Activated CD8-positive, alpha-beta memory T cell treated with anti-CD3 and anti-CD28 coated beads, Interleukin-2, amount 10 ng/mL, durations not matched to agents 7 days and 5 days (primary cell): ENCODE measurements at regions not wholly inside any gene's neighbourhood (a gene's known extent, or its start where the extent isn't known, plus 50 kb on each side); places are given as distances from the start of the nearest gene placed in this dataset.

Experiments used
- ATAC-seq: fragments of 150-1000 bp; cut with Tn5 transposase; one replicate; pipeline ENCODE4 v1.10.0; 2021; ENCODE audit warnings: moderate library complexity
- CTCF ChIA-PET: fragments of 350-600 bp; sonication (Branson Sonifier 250); formaldehyde crosslinking; loops from one replicate; lab custom pipeline; 2021; ENCODE audit warnings: antibody characterized with exemption; lab: Charles Lee
- DNase-seq: peaks from one replicate; pipeline ENCODE4 v3.0.0-alpha.2; 2020
- H3K27ac Mint-ChIP-seq: one replicate; pipeline ENCODE4 v1.8.0; 2021; ENCODE audit warnings: mild to moderate bottlenecking, mixed read lengths
- H3K27me3 Mint-ChIP-seq: one replicate; pipeline ENCODE4 v1.8.0; 2021; ENCODE audit warnings: mixed read lengths
- H3K36me3 Mint-ChIP-seq: one replicate; pipeline ENCODE4 v1.8.0; 2021; ENCODE audit warnings: mild to moderate bottlenecking, mixed read lengths
- H3K4me1 Mint-ChIP-seq: one replicate; pipeline ENCODE4 v1.8.0; 2021; ENCODE audit warnings: mixed read lengths
- H3K4me3 Mint-ChIP-seq: one replicate; pipeline ENCODE4 v1.8.0; 2021; ENCODE audit warnings: mild to moderate bottlenecking, moderate library complexity, mixed read lengths
- H3K9me3 Mint-ChIP-seq: one replicate; pipeline ENCODE4 v1.8.0; 2022; ENCODE audit warnings: low read depth, mixed read lengths

GRCh38 chr2:8479298-8479697 is 202.6 kb upstream of the ID2 start:
- Mint-ChIP-seq H3K27me3 (no peaks in the 10 kb centered on the region), H3K4me3 (no peak overlapping the region), H3K9me3 (no peaks in the 10 kb centered on the region), H3K4me1 (peaks cover 91% of the 10 kb centered on the region), H3K36me3 (peaks cover 14% of the 10 kb centered on the region), H3K27ac (peak overlapping the region; percentile 84)
- ATAC-seq (no peak), DNase-seq (no peak)
- CTCF ChIA-PET: no interaction called here

DNA sequence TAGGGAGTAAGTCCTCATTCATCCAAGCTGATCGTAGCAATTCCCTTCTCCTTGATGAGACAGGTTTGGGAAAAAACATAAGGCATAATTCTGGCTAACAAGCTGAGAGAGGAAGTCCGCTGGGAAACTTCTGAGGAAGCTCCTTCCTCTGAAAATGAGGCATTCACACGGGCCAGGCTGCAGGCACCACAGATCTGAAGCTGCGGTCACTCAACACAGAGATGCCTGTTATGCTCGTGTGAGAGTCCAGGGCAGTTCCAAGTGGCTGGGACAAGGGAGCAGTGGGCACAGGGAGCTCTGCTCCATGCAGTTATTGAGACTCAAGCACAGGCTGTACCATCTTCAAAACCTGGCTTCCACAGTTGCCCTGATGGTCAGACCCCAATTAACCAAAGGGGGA is 200.9 kb upstream of the ID2 start:
- ATAC-seq (no peak), DNase-seq (no peak)
- H3K4me1 Mint-ChIP-seq: peaks cover 91% of the 10 kb centered on the region
- CTCF ChIA-PET: interaction anchor here (0.8 to 3.3 kb wide), 10 partner anchors 8 to 1053 kb away, joined by 3 to 20 read pairs (median 6); partner anchors contain the start of gene ID2
- no peaks in the 10 kb centered on the region for H3K9me3 Mint-ChIP-seq
- no peak overlapping the region for H3K4me3 Mint-ChIP-seq
- no peaks in the 10 kb centered on the region for H3K27me3 Mint-ChIP-seq
- H3K36me3 Mint-ChIP-seq: peaks cover 16% of the 10 kb centered on the region
- peak overlapping the region; percentile 84 for H3K27ac Mint-ChIP-seq

GRCh38 chr2:8481463-8482009 is 200.3 kb upstream of the ID2 start:
- Mint-ChIP-seq H3K27ac (peak overlapping the region; percentile 84), H3K36me3 (peaks cover 19% of the 10 kb centered on the region), H3K4me3 (peak overlapping the region; percentile 2), H3K27me3 (no peaks in the 10 kb centered on the region), H3K4me1 (peaks cover 92% of the 10 kb centered on the region), H3K9me3 (no peaks in the 10 kb centered on the region)
- peak; percentile 75 for DNase-seq
- CTCF ChIA-PET: interaction anchor here (0.8 to 3.3 kb wide), 10 partner anchors 8 to 1054 kb away, joined by 3 to 20 read pairs (median 6); partner anchors contain the start of gene ID2
- peak; percentile 67 for ATAC-seq

GRCh38 chr2:8482432-8482831 is 199.4 kb upstream of the ID2 start:
- DNase-seq (no peak), ATAC-seq (no peak)
- CTCF ChIA-PET: interaction anchor here (0.9 to 3.3 kb wide), 9 partner anchors 9 to 198 kb away, joined by 3 to 20 read pairs (median 7); no protein-coding TSS in a partner anchor
- peaks cover 93% of the 10 kb centered on the region for H3K4me1 Mint-ChIP-seq
- H3K27me3 Mint-ChIP-seq: no peaks in the 10 kb centered on the region
- peaks cover 19% of the 10 kb centered on the region for H3K36me3 Mint-ChIP-seq
- H3K27ac Mint-ChIP-seq: peak overlapping the region; percentile 84
- no peaks in the 10 kb centered on the region for H3K9me3 Mint-ChIP-seq
- no peak overlapping the region for H3K4me3 Mint-ChIP-seq

GRCh38 chr2:8484502-8485283 is 197.2 kb upstream of the ID2 start:
- CTCF ChIA-PET: interaction anchor here (1.1 to 1.7 kb wide), 4 partner anchors 10 to 60 kb away, joined by 3 to 7 read pairs (median 3); no protein-coding TSS in a partner anchor

GRCh38 chr2:8485736-8486135 is 196.1 kb upstream of the ID2 start:
- Mint-ChIP-seq H3K36me3 (peaks cover 17% of the 10 kb centered on the region), H3K4me3 (peak overlapping the region; percentile 53), H3K27me3 (no peaks in the 10 kb centered on the region), H3K27ac (peak overlapping the region; percentile 82), H3K9me3 (no peaks in the 10 kb centered on the region), H3K4me1 (peaks cover 93% of the 10 kb centered on the region)
- DNase-seq: no peak
- ATAC-seq: no peak
- CTCF ChIA-PET: interaction anchor here (1.1 to 1.7 kb wide), 4 partner anchors 12 to 59 kb away, joined by 3 to 7 read pairs (median 3); no protein-coding TSS in a partner anchor

More at GRCh38 chr2:8484502-8485283, 197.2 kb upstream of the ID2 start:
- Mint-ChIP-seq H3K27ac (no peak overlapping the region), H3K4me1 (peaks cover 93% of the 10 kb centered on the region), H3K9me3 (no peaks in the 10 kb centered on the region), H3K4me3 (no peak overlapping the region), H3K36me3 (peaks cover 18% of the 10 kb centered on the region), H3K27me3 (no peaks in the 10 kb centered on the region)
- ATAC-seq (no peak), DNase-seq (no peak)

DNA sequence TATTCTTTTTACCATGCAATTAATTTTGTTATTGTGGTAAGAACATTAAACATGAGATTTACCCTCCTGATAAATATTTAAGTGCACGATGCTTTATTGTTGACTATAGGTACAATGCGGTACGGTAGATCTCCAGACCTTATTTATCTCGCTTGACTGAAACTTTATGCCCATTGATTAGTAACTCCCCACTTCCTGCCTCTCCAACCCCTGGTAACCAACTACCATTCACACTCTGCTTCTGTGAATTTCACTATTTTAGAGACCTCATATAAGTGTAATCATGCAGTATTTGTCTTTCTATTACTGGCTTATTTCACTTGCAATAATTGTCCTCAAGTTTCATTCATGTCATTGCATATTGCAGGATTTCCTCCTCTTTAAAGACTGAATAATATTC is 195.7 kb upstream of the ID2 start:
- no peak for DNase-seq
- peak overlapping the region; percentile 82 for H3K27ac Mint-ChIP-seq

GRCh38 chr2:8487461-8487932 is 194.4 kb upstream of the ID2 start:
- H3K36me3 Mint-ChIP-seq: peaks cover 15% of the 10 kb centered on the region
- no peak for DNase-seq
- H3K27me3 Mint-ChIP-seq: no peaks in the 10 kb centered on the region
- CTCF ChIA-PET: no interaction called here
- peak overlapping the region; percentile 87 for H3K27ac Mint-ChIP-seq
- no peaks in the 10 kb centered on the region for H3K9me3 Mint-ChIP-seq
- H3K4me1 Mint-ChIP-seq: peaks cover 80% of the 10 kb centered on the region
- peak; percentile 34 for ATAC-seq
- H3K4me3 Mint-ChIP-seq: peak overlapping the region; percentile 74

More for the DNA sequence above, 195.7 kb upstream of the ID2 start:
- CTCF ChIA-PET: interaction anchor here (0.7 to 1.7 kb wide), 4 partner anchors 21 to 192 kb away, joined by 3 to 7 read pairs (median 3); no protein-coding TSS in a partner anchor
- peak; percentile 40 for ATAC-seq
- Mint-ChIP-seq H3K36me3 (peaks cover 17% of the 10 kb centered on the region), H3K4me3 (peak overlapping the region; percentile 53), H3K27me3 (no peaks in the 10 kb centered on the region), H3K9me3 (no peaks in the 10 kb centered on the region), H3K4me1 (peaks cover 90% of the 10 kb centered on the region)

DNA sequence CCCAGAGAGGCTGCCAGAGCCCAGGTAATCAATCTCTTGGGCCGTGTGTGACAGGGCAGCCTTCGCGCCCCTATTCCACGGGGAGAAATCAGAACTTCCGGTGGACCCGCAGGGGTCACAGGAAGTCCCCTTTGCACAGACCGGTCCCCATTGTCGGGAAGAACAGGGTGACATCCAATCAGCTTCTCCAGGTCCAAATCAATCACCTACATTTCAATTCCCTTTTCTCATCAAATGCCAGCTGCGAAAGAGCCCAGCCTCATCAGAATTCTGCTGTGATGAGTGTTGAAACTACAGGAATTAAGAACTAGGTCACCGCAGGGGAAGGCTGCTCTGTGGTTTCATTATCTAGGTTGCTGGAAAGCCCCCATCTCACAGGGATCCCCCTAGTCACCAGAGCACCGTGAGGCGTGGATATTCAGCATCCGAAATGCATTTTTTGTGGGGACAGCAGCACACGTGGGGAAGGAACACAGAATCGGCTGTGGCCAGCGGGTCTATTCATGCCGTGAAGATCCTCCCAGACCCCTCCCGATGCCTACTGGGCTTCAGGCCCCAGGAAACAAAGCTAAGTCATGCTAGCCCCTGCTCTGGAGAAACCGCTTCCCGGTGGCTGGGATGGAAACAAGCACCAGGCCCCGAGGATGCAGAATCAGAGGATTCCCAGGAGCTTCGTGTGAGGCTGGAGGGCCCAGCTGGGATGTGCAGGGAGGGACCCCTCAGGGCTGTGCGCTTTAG is 193.7 kb upstream of the ID2 start:
- ATAC-seq (peak; percentile 76), DNase-seq (peak; percentile 80)
- Mint-ChIP-seq H3K9me3 (no peaks in the 10 kb centered on the region), H3K27ac (peak overlapping the region; percentile 87), H3K36me3 (peaks cover 9% of the 10 kb centered on the region), H3K4me1 (peaks cover 73% of the 10 kb centered on the region), H3K4me3 (peak overlapping the region; percentile 74), H3K27me3 (no peaks in the 10 kb centered on the region)
- CTCF ChIA-PET: interaction anchor here (1.0 to 2.2 kb wide), 7 partner anchors 9 to 56 kb away, joined by 3 to 18 read pairs (median 3); no protein-coding TSS in a partner anchor

GRCh38 chr2:8489221-8489620 is 192.6 kb upstream of the ID2 start:
- H3K27ac Mint-ChIP-seq: peak overlapping the region; percentile 87
- no peak for DNase-seq
- peak overlapping the region; percentile 74 for H3K4me3 Mint-ChIP-seq
- peaks cover 5% of the 10 kb centered on the region for H3K36me3 Mint-ChIP-seq
- CTCF ChIA-PET: interaction anchor here (1.2 to 2.2 kb wide), 6 partner anchors 8 to 55 kb away, joined by 3 to 18 read pairs (median 3); no protein-coding TSS in a partner anchor
- peaks cover 65% of the 10 kb centered on the region for H3K4me1 Mint-ChIP-seq
- no peaks in the 10 kb centered on the region for H3K9me3 Mint-ChIP-seq
- no peak for ATAC-seq
- no peaks in the 10 kb centered on the region for H3K27me3 Mint-ChIP-seq

- Mint-ChIP-seq H3K36me3 (peaks cover 6% of the 10 kb centered on the region), H3K9me3 (no peaks in the 10 kb centered on the region), H3K27ac (no peak overlapping the region), H3K27me3 (no peaks in the 10 kb centered on the region), H3K4me1 (peaks cover 61% of the 10 kb centered on the region), H3K4me3 (no peak overlapping the region)
- no peak for ATAC-seq
- CTCF ChIA-PET: interaction anchor here (1.2 to 2.2 kb wide), 4 partner anchors 15 to 54 kb away, joined by 3 to 18 read pairs (median 4); no protein-coding TSS in a partner anchor
- DNase-seq: no peak
Observed at GRCh38 chr2:8489751-8490150, 192.1 kb upstream of the ID2 start.

- no peak for DNase-seq
- no peaks in the 10 kb centered on the region for H3K9me3 Mint-ChIP-seq
- H3K36me3 Mint-ChIP-seq: peaks cover 6% of the 10 kb centered on the region
- no peak for ATAC-seq
- H3K4me1 Mint-ChIP-seq: peaks cover 57% of the 10 kb centered on the region
- H3K27ac Mint-ChIP-seq: no peak overlapping the region
- CTCF ChIA-PET: interaction anchor here (0.9 to 2.2 kb wide), 3 partner anchors 33 to 56 kb away, joined by 3 to 18 read pairs (median 3); no protein-coding TSS in a partner anchor
- H3K4me3 Mint-ChIP-seq: no peak overlapping the region
- H3K27me3 Mint-ChIP-seq: no peaks in the 10 kb centered on the region
Observed at GRCh38 chr2:8490166-8490721, 191.6 kb upstream of the ID2 start.
